Hippocampal formation (tissue), 2 donors: ENCODE measurements at regions not wholly inside any gene's neighbourhood (a gene's known extent, or its start where the extent isn't known, plus 50 kb on each side); places are given as distances from the start of the nearest gene placed in this dataset.
"Not testable (repeated sequence)": the region's sequence is repeated elsewhere in the genome, so short reads cannot be mapped to it uniquely, and the experiment has no call there.

Experiments used
- DNase-seq, 2 donors: peaks; one replicate each; lab custom pipeline; 2025; lab: John Stamatoyannopoulos, UW

DNA sequence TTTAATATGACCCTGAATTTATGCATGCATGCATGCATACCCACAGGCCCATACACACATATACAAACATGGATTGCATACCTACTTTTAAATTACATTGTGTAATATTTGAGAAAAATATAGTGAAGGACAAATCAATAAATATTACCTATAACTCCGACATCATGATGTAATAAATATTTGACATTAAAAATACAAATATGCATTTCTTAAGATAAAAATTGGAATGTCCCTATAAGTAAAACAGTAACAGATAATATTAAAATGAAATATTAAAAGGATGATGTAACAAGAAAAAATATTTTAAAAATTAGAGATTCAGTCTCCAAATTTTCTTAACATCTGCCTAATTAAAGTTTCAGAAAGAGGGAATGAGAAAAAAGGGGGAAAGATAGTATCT lies 433.0 kb downstream of the MDFIC start:
- DNase-seq = no peak

GRCh38 chr7:115352375-115352774 lies 430.5 kb downstream of the MDFIC start:
- DNase-seq = no peak

DNA sequence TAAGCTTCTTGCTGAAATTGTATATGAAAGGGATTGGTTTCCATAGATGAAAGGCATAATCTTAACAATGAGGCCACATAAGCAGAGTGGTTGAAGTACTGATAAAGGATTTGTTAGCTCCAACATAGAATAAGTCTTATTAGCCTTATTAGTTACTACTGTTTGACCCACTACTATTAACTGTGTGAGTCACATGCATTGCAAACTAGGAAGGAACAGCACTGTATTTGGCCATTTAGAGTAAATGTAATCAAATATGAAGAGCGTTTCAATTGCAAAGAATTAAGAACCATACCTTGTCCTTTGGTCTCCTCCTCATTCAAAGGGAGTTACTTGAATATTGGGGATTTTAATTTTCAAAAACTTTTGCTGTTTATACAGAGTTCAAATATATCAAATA lies 428.9 kb downstream of the MDFIC start:
- DNase-seq = no peak

GRCh38 chr7:115349635-115350034 lies 427.7 kb downstream of the MDFIC start:
- DNase-seq = no peak

GRCh38 chr7:115346685-115347084 lies 424.8 kb downstream of the MDFIC start:
- no peak for DNase-seq

DNA sequence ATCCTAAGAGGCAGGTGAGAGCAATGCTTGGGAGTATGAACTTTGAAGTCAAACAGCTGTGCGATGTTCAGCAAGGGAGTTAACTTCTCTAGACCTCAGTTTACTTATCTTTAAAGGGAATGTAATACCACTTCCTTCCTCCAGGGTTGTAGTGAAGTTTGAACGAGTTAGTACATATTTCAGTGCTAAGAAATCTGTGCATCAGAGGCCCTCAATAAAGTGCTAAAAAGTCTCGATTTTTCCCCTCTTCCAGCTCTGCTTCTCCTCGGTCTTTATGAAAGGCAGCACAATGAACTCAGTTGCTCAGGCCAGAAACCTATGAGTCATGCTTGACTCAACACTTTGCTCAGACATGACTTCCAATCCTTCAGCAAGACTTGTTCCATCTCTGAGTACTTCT lies 418.9 kb downstream of the MDFIC start:
- no peak for DNase-seq

- DNase-seq = no peak
These were observed 416.1 kb downstream of the MDFIC start for GRCh38 chr7:115338016-115338415.

DNA sequence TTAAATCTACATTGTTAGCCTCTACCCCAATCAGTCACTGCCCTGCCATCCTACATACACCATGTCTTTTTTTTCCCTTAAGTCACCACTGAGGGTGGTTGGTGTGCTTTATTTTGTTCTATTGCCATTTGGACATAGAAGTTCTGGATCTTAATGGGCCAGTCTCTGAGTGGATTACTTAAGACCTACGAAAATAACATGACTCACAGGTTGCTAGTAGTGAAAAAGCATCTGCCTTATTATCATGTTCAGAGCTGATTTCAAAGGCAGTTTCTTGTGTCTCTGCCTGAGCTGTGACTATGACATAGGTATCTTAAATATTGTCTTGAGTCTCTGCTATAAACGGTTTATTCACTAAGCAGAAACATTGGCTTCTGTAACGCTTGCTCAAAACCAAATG lies 410.8 kb downstream of the MDFIC start:
- no peak for DNase-seq

GRCh38 chr7:115329006-115329405 lies 407.1 kb downstream of the MDFIC start:
- no peak for DNase-seq

DNA sequence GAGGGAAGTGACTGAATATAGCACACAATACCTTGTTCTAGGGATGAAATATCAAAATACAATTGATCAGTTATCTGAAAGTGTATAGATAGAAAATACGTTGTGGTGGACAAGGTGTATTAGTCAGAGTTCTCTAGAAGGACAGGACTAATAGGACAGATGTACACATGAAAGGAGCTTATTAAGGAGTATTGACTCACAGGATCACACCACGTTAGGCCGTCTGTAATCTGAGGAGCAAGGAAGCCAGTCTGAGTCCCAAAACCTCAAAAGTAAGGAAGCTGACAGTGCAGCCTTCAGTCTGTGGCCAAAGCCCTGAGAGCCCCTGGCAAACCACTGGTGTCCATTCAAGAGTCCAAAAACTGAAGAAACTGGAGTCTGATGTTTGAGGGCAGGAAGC lies 406.1 kb downstream of the MDFIC start:
- DNase-seq = no peak

GRCh38 chr7:115327326-115327725 lies 405.4 kb downstream of the MDFIC start:
- no peak for DNase-seq

DNA sequence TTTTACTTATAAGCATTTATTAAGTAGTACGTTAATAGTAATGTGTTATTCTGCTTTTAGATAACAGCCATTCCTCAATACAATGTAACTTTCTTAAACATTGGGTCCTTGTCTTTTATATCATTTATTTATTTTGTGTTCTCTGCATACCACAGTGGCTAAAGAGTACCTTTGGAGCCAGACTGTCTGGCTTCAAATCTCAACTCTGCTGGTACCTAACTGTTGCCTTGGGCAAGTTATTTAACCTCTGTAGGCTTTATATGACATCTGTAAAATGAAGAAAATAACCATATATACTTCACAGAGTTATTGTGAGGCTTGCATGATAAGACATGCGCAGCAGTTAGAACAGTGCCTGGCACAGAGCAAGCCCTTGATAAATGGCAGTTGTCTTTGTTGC lies 397.6 kb downstream of the MDFIC start:
- no peak for DNase-seq

DNA sequence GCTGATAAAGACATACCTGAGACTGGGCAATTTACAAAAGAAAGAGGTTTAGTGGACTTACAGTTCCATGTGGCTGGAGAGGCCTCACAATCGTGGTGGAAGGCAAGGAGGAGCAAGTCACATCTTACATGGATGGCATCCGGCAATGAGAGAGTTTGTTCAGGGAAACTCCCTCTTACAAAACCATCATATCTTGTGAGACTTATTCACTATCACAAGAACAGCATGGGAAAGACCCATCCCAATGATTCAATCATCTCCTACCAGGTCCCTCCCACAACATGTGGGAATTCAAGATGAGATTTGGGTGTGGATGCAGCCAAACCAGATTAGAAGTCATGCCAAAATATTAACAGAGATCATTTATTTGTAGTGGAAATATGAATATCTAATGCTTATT lies 388.4 kb downstream of the MDFIC start:
- DNase-seq = not testable (repeated sequence)

DNA sequence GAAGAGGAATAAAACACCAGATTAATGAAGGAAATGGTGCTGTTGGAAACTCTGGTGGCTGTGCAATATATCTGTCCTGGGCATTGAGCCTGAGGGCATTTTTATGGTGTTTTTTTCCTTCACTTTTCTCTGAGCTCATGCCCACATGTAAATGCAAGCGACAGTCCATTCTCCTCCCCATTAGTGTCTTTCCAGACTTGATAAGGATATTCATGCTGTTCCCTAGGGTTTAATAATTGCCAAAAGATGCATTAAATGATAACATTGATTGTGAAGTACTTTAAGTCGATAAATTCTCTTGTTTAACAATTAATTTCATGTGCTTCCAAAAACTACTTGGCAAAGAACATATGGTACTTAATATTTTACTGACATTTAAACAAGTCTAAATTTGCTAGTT lies 384.7 kb downstream of the MDFIC start:
- DNase-seq = no peak

DNA sequence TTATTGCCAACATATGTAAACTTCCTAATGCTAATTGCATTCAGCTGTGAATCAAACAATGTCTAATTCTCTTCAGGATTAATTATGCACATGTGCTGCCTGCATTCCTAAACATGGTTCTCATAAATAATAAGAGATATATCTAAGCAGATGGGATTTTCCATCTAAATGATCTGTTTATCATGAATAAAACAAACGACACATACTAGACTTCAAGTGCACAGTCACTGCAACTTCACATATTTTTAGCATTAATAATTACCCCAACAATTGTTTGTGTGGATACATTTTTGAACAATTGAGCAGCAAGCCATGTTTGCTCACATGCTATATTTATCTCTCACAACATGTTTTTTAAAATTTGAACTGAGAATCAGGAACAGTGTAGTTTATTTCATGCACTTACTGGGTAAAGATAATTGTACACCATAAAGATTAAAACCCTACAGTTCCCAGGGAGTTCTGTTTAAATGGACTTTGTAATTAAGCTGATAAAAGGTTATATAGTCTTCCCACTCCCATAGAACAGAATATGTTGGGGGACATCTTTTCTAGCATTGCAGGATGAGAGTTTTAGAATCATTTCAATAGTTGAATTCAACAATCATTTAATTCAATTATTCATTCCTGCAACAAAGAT lies 378.5 kb downstream of the MDFIC start:
- DNase-seq = no peak

DNA sequence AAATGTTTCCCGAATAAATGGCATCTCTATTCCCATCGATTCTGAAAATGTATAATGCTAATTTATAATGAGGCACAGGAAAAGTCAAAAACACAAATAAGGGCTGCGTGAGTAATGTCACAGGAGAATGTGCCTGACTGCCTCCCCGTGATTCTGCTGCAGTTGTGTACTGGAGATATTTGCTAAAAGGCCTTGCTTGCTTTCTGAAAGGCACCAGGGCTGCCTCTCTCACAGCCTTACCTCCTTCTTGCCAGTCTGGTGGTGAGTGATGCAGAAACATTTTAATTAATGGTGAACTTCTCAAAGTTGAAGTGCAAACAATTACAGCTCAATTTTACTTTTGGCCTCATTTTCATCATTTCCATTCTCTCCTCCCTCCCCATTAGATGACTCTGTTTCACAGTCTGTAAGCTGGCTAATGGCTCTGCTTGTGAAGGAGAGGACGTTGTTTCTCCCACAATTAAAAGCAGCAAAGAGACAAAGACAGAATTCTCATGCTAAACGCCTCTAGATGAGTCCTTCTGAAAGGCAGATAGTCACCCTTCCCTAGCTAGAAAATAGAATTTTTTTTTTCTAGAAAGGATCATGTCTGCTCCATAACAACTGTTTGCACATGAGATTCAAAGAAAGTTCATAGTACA lies 377.6 kb downstream of the MDFIC start:
- no peak for DNase-seq

- DNase-seq = no peak
These were observed 375.8 kb downstream of the MDFIC start for GRCh38 chr7:115297656-115298055.

GRCh38 chr7:115293628-115294240 lies 371.8 kb downstream of the MDFIC start:
- no peak for DNase-seq

DNA sequence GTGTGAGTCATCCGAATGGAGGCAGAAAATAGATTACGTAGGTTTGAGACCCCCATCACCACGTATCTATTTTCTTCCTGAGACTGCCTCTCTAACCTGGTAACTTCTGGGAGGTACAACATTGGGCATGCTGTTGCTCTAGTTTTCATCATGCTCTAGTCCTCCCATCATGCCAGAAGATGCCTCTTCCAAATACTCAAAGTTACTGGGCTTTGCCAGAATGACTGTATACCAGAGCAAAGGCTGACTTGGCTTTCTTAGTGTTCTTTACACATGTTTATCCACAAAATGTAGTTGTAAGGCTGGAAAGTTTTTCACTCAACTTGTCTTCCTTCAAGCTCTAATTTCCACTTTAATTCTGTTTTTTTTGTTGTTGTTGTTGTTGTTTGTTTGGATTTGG lies 370.5 kb downstream of the MDFIC start:
- no peak for DNase-seq

GRCh38 chr7:115289971-115290370 lies 368.1 kb downstream of the MDFIC start:
- no peak for DNase-seq

- no peak for DNase-seq
These were observed 354.9 kb downstream of the MDFIC start for GRCh38 chr7:115276791-115277190.

- not testable (repeated sequence) for DNase-seq
These were observed 352.0 kb downstream of the MDFIC start for GRCh38 chr7:115273855-115274254.

DNA sequence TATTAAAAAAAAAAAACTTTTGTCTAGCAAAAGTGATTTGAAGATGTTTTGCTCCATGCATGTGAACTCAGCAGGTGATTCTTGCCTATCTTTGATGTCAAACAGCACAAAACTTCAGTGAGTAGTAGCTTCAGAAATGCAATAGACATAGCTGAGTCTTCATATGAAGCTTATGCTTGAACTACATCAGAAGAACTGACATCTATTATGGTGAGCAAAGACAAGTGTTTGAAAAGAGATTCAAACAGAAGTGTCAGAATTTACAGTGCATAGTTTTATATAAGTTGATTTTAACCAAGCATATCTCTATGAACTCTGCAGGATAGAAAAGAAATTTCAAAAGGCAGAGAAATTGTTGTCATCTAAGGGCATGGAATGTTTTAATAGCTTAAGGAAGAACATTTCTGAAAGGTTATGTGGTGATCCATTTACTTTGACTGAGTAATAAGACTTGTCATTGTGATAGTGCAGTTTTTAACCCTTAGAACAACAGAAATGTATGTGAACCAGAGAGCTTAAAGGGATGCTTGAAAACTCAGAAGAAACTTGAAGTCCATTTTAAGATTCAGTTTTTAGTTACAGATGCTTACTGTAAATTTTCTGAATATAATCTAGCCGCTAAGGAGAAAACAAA lies 351.4 kb downstream of the MDFIC start:
- no peak for DNase-seq
